OCI-M1 (cell line): ENCODE measurements at regions not wholly inside any gene's neighbourhood (a gene's known extent, or its start where the extent isn't known, plus 50 kb on each side); places are given as distances from the start of the nearest gene placed in this dataset.
A peak's percentile ranks its signal among the peaks of the same experiment; 100 is the strongest.
"Not testable (repeated sequence)": the region's sequence is repeated elsewhere in the genome, so short reads cannot be mapped to it uniquely, and the experiment has no call there.

Experiments used
- DNase-seq: peaks from one replicate; lab custom pipeline; 2025; lab: John Stamatoyannopoulos, UW

- DNase-seq = no peak
Measured at GRCh38 chr3:153440311-153440710, 278.3 kb downstream of the RAP2B start.

- no peak for DNase-seq
Measured at GRCh38 chr3:153442386-153442785, 280.4 kb downstream of the RAP2B start.

- DNase-seq = no peak
Measured at GRCh38 chr3:153442799-153443487, 280.9 kb downstream of the RAP2B start.

- peak; percentile 11 for DNase-seq
Measured at GRCh38 chr3:153443961-153444360, 281.9 kb downstream of the RAP2B start.

- DNase-seq = no peak
Measured at GRCh38 chr3:153445817-153446216, 283.8 kb downstream of the RAP2B start.

- no peak for DNase-seq
Measured at GRCh38 chr3:153448151-153448829, 286.3 kb downstream of the RAP2B start.

- DNase-seq = no peak
Measured at GRCh38 chr3:153456833-153457545, 295.0 kb downstream of the RAP2B start.

- no peak for DNase-seq
Measured at GRCh38 chr3:153458881-153459280, 296.9 kb downstream of the RAP2B start.

GRCh38 chr3:153462545-153462944 lies 300.5 kb downstream of the RAP2B start:
- no peak for DNase-seq

- peak; percentile 10 for DNase-seq
Measured at GRCh38 chr3:153463895-153464294, 301.9 kb downstream of the RAP2B start.

- no peak for DNase-seq
Measured at GRCh38 chr3:153469162-153469561, 307.1 kb downstream of the RAP2B start.

GRCh38 chr3:153484842-153485241 lies 322.8 kb downstream of the RAP2B start:
- DNase-seq = no peak

GRCh38 chr3:153495422-153495821 lies 333.4 kb downstream of the RAP2B start:
- no peak for DNase-seq

GRCh38 chr3:153502682-153503081 lies 340.7 kb downstream of the RAP2B start:
- DNase-seq = no peak

GRCh38 chr3:153503873-153504272 lies 341.8 kb downstream of the RAP2B start:
- DNase-seq = no peak

- not testable (repeated sequence) for DNase-seq
Measured at GRCh38 chr3:153506205-153506604, 344.2 kb downstream of the RAP2B start.

GRCh38 chr3:153506686-153507085 lies 344.7 kb downstream of the RAP2B start:
- not testable (repeated sequence) for DNase-seq

GRCh38 chr3:153513236-153513635 lies 351.2 kb downstream of the RAP2B start:
- peak; percentile 7 for DNase-seq

- DNase-seq = no peak
Measured at GRCh38 chr3:153528473-153528872, 366.4 kb downstream of the RAP2B start.

GRCh38 chr3:153539263-153539662 lies 377.2 kb downstream of the RAP2B start:
- no peak for DNase-seq

GRCh38 chr3:153545471-153545870 lies 383.4 kb downstream of the RAP2B start:
- DNase-seq = no peak

GRCh38 chr3:153547970-153548369 lies 385.9 kb downstream of the RAP2B start:
- DNase-seq = no peak

GRCh38 chr3:153549686-153550085 lies 387.7 kb downstream of the RAP2B start:
- not testable (repeated sequence) for DNase-seq
